Mammary epithelial cell (primary cell): ENCODE measurements at regions not wholly inside any gene's neighbourhood (a gene's known extent, or its start where the extent isn't known, plus 50 kb on each side); places are given as distances from the start of the nearest gene placed in this dataset.

ENCODE experiments used
- CTCF ChIP-seq, 2 donors: IDR thresholded peaks in 1 of 2; conservative IDR thresholded peaks in 1 of 2; 2 replicates each; pipeline ENCODE4 v1.5.1; 2011 to 2012; ENCODE audit warnings: inconsistent platforms in 2 of 2, low read length in 2 of 2, mild to moderate bottlenecking in 2 of 2, control low read depth in 1 of 2, low read depth in 1 of 2; ENCODE audit not compliant: insufficient read depth in 1 of 2; ENCODE audit errors: extremely low read depth in 1 of 2
- EZH2 ChIP-seq: IDR thresholded peaks from 2 replicates; pipeline ENCODE4 v1.6.1; 2012; ENCODE audit warnings: low read length, inconsistent platforms, borderline replicate concordance

GRCh38 chr21:25330266-25330665 lies 277.0 kb downstream of the MRPL39 start:
- no peak for TF ChIP-seq CTCF (conservative IDR thresholded peaks at IDR 0.05 in 1 of 2, IDR thresholded peaks at IDR 0.05 in 1 of 2; ENCODE audit: extremely low read depth in 1 of 2, insufficient read depth in 1 of 2, low read depth in 1 of 2, low read length in 2 of 2)
- no peak for TF ChIP-seq EZH2
